A549 (cell line): ENCODE measurements at regions not wholly inside any gene's neighbourhood (a gene's known extent, or its start where the extent isn't known, plus 50 kb on each side); places are given as distances from the start of the nearest gene placed in this dataset.

ENCODE experiments used
- ATAC-seq, 2 experiments: fragments of 200-7000 bp in 1 of 2; fragments of >200 bp in 1 of 2; cut with Nextera tagmentation in 1 of 2; cut with Tn5 transposase in 1 of 2; 3 replicates each; pipeline versions ENCODE4 v1.8.0 to v1.9.1; 2018 to 2020; ENCODE audit warnings: mild to moderate bottlenecking in 1 of 2, moderate library complexity in 1 of 2
- CTCF ChIA-PET: fragments of 300-600 bp; sonication (Branson Sonifier 250); formaldehyde crosslinking; extraction: SDS; loops from one replicate; lab custom pipeline; 2021; ENCODE audit warnings: antibody characterized with exemption, inconsistent platforms; lab: Yijun Ruan, JAX
- POLR2A ChIA-PET: fragments of 350-600 bp; formaldehyde crosslinking; extraction: SDS; loops from one replicate; lab custom pipeline; 2021; ENCODE audit warnings: antibody characterized with exemption, inconsistent platforms; lab: Yijun Ruan, JAX
- DNase-seq, 2 experiments: peaks; one replicate each; pipeline versions ENCODE4 v3.0.0 to v3.0.0-alpha.2; 2011 to 2016; ENCODE audit warnings: low read depth in 1 of 2, low spot score in 1 of 2
- FAIRE-seq: peaks from 2 replicates; lab custom pipeline; 2011; peaks lifted over from hg19 to GRCh38; lab: Jason Lieb, UNC
- H3K27ac ChIP-seq, 2 experiments: fragments of >200 bp; sonication (Bioruptor Twin); formaldehyde crosslinking; 3 replicates each; pipeline ENCODE4 v1.5.1; 2016 to 2017
- H3K4me1 ChIP-seq: fragments of >200 bp; sonication (Bioruptor Twin); formaldehyde crosslinking; 3 replicates; pipeline ENCODE4 v1.6.1; 2016
- H3K4me2 ChIP-seq: fragments of >200 bp; sonication (Bioruptor Twin); formaldehyde crosslinking; 3 replicates; pipeline ENCODE4 v1.6.1; 2016
- H3K4me3 ChIP-seq: fragments of >200 bp; sonication (Bioruptor Twin); formaldehyde crosslinking; 3 replicates; pipeline ENCODE4 v1.5.1; 2016
- H3K9me3 ChIP-seq: fragments of >200 bp; sonication (Bioruptor Twin); formaldehyde crosslinking; 3 replicates; pipeline ENCODE4 v1.6.1; 2016
- ATOH8 ChIP-seq: fragments of 250-450 bp; sonication (Bioruptor Pico); IDR thresholded peaks from 2 replicates; pipeline ENCODE4 v1.5.0; 2020; ENCODE audit warnings: low read depth, mild to moderate bottlenecking, moderate library complexity
- CEBPB ChIP-seq, 2 experiments: fragments of >200 bp in 1 of 2; sonication (Bioruptor Twin) in 1 of 2; formaldehyde crosslinking in 1 of 2; IDR thresholded peaks; 2 replicates each; pipeline ENCODE4 v1.6.1; 2012 to 2016
- CHD4 ChIP-seq: fragments of 200-600 bp; sonication (generic); IDR thresholded peaks from 2 replicates; pipeline ENCODE4 v1.6.1; 2016; ENCODE audit warnings: antibody characterized with exemption, mild to moderate bottlenecking, borderline replicate concordance
- CTCF ChIP-seq: fragments of >200 bp; sonication (Bioruptor Twin); formaldehyde crosslinking; IDR thresholded peaks from 3 replicates; pipeline ENCODE4 v1.5.1; 2016
- EHF ChIP-seq: fragments of 250-450 bp; sonication (Bioruptor Pico); IDR thresholded peaks from 2 replicates; pipeline ENCODE4 v1.5.0; 2020; ENCODE audit warnings: mild to moderate bottlenecking
- EHMT2 ChIP-seq: fragments of 200-600 bp; sonication (generic); IDR thresholded peaks from 2 replicates; pipeline ENCODE4 v1.6.1; 2016; ENCODE audit warnings: antibody characterized with exemption, low read depth, mild to moderate bottlenecking, moderate library complexity
- FOSB ChIP-seq: fragments of 250-450 bp; sonication (Bioruptor Pico); IDR thresholded peaks from 2 replicates; pipeline ENCODE4 v1.5.0; 2020; ENCODE audit warnings: mild to moderate bottlenecking, moderate library complexity
- GATA3 ChIP-seq: IDR thresholded peaks from 2 replicates; pipeline ENCODE4 v1.6.1; 2012; ENCODE audit warnings: borderline replicate concordance
- HEYL ChIP-seq: fragments of 250-450 bp; sonication (Bioruptor Pico); IDR thresholded peaks from 2 replicates; pipeline ENCODE4 v1.8.0; 2021; ENCODE audit warnings: mild to moderate bottlenecking, moderate library complexity
- HOXA7 ChIP-seq: fragments of 250-450 bp; sonication (Bioruptor Pico); IDR thresholded peaks from 2 replicates; pipeline ENCODE4 v1.5.0; 2020; ENCODE audit warnings: mild to moderate bottlenecking, moderate library complexity
- HOXB5 ChIP-seq: fragments of 250-450 bp; sonication (Bioruptor Pico); IDR thresholded peaks from 2 replicates; pipeline ENCODE4 v1.5.0; 2020; ENCODE audit warnings: mild to moderate bottlenecking, moderate library complexity
- JUNB ChIP-seq: fragments of >200 bp; sonication (Bioruptor Twin); formaldehyde crosslinking; IDR thresholded peaks from 2 replicates; pipeline ENCODE4 v1.6.1; 2016
- KDM1A ChIP-seq: fragments of 200-600 bp; sonication (generic); IDR thresholded peaks from 2 replicates; pipeline ENCODE4 v1.6.1; 2016; ENCODE audit warnings: low read depth, mild to moderate bottlenecking
- KDM5A ChIP-seq: fragments of 200-600 bp; sonication (generic); IDR thresholded peaks from 2 replicates; pipeline ENCODE4 v1.6.1; 2016; ENCODE audit warnings: antibody characterized with exemption, mild to moderate bottlenecking
- MAFK ChIP-seq: fragments of 450-650 bp; IDR thresholded peaks from 2 replicates; pipeline ENCODE4 v1.6.1; 2014; ENCODE audit not compliant: partially characterized antibody
- NFE2L2 ChIP-seq: fragments of 150-350 bp; conservative IDR thresholded peaks from 2 replicates; pipeline ENCODE4 v1.6.1; 2014; ENCODE audit warnings: low read length
- NPAS2 ChIP-seq: fragments of 250-450 bp; sonication (Bioruptor Pico); IDR thresholded peaks from 2 replicates; pipeline ENCODE4 v1.8.0; 2022; ENCODE audit warnings: mild to moderate bottlenecking, moderate library complexity, borderline replicate concordance
- NR3C1 ChIP-seq: fragments of >200 bp; sonication (Bioruptor Twin); formaldehyde crosslinking; IDR thresholded peaks from 3 replicates; pipeline ENCODE4 v1.6.1; 2017
- REST ChIP-seq: fragments of 200-600 bp; sonication (generic); IDR thresholded peaks from 2 replicates; pipeline ENCODE4 v1.6.1; 2016; ENCODE audit warnings: antibody characterized with exemption, mild to moderate bottlenecking, moderate library complexity
- SMC3 ChIP-seq: fragments of >200 bp; sonication (Bioruptor Twin); formaldehyde crosslinking; IDR thresholded peaks from 3 replicates; pipeline ENCODE4 v1.6.1; 2018; ENCODE audit warnings: inconsistent platforms
- TP53 ChIP-seq: fragments of 250-450 bp; sonication (Bioruptor Pico); IDR thresholded peaks from 2 replicates; pipeline ENCODE4 v1.5.0; 2021; ENCODE audit warnings: mild to moderate bottlenecking, moderate library complexity
- USF2 ChIP-seq: fragments of 450-650 bp; IDR thresholded peaks from 2 replicates; pipeline ENCODE4 v1.6.1; 2014; ENCODE audit warnings: antibody characterized with exemption
- ZFP36 ChIP-seq: fragments of 450-650 bp; IDR thresholded peaks from 2 replicates; pipeline ENCODE4 v1.6.1; 2014; ENCODE audit warnings: borderline replicate concordance; ENCODE audit not compliant: partially characterized antibody
- WGBS: methylation state at CpG from one replicate; pipeline ENCODE4 v1.1.6; 2017; ENCODE audit errors: missing lambda C conversion rate; 5-methylcytosine and 5-hydroxymethylcytosine counted together
- TF ChIP-seq, protein P1 (sequence below): fragments of >200 bp; sonication (Bioruptor Twin); formaldehyde crosslinking; IDR thresholded peaks from 2 replicates; pipeline ENCODE4 v1.6.1; 2016
- TF ChIP-seq, protein P2 (sequence below): fragments of 250-450 bp; sonication (Bioruptor Pico); IDR thresholded peaks from 2 replicates; pipeline ENCODE4 v1.5.0; 2021; ENCODE audit warnings: mild to moderate bottlenecking, moderate library complexity, borderline replicate concordance
- TF ChIP-seq, protein P3 (sequence below): fragments of 150-350 bp; IDR thresholded peaks from 2 replicates; pipeline ENCODE4 v1.6.1; 2014; ENCODE audit warnings: low read depth, mild to moderate bottlenecking, low read length

DNA sequence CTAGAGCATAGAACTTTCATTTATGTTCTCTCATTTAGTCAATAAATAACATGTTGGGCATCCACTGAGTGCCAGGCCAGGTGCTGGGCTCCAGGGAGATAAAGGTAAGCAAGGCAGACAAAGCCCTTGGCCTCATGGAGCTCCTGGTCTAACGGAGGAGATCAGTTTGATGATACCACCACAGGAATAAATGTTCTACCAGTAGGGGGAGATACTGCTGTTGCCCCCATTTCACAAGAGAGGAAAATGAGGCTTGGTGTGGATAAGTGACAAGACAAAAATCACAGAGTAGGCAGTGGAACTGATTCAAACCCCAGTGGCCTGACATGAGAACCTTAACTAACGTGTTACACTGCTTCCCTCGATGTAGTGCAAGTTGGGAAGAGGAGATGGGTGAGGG is 80.4 kb upstream of the ERCC4 start:
- Histone ChIP-seq H3K4me3 (no peak overlapping the region), H3K9me3 (no peaks in the 10 kb centered on the region), H3K4me1 (no peaks in the 10 kb centered on the region), H3K27ac (no peak overlapping the region), H3K4me2 (no peak overlapping the region)
- POLR2A ChIA-PET: no interaction called here
- DNase-seq (no peak), ATAC-seq (0 out of 6 replicates have a peak, but pooled peaks of 1 of the 2 experiments have one; percentile 40), FAIRE-seq (no peak)
- 10% methylated on average over 3 of the region's 3 CpGs for WGBS
- TF ChIP-seq SMC3 (no peak), USF2 (no peak), HEYL (CRISPR knock-in tag) (no peak), EHF (CRISPR knock-in tag) (no peak), NPAS2 (CRISPR knock-in tag) (no peak), CEBPB (IDR thresholded peaks at IDR 0.05) (no peak), GATA3 (no peak), FOSB (CRISPR knock-in tag) (no peak), CHD4 (no peak)
- TF ChIP-seq, protein P1, sequence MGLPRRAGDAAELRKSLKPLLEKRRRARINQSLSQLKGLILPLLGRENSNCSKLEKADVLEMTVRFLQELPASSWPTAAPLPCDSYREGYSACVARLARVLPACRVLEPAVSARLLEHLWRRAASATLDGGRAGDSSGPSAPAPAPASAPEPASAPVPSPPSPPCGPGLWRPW: no peak
- TF ChIP-seq, protein P2, sequence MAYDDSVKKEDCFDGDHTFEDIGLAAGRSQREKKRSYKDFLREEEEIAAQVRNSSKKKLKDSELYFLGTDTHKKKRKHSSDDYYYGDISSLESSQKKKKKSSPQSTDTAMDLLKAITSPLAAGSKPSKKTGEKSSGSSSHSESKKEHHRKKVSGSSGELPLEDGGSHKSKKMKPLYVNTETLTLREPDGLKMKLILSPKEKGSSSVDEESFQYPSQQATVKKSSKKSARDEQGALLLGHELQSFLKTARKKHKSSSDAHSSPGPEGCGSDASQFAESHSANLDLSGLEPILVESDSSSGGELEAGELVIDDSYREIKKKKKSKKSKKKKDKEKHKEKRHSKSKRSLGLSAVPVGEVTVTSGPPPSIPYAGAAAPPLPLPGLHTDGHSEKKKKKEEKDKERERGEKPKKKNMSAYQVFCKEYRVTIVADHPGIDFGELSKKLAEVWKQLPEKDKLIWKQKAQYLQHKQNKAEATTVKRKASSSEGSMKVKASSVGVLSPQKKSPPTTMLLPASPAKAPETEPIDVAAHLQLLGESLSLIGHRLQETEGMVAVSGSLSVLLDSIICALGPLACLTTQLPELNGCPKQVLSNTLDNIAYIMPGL (CRISPR knock-in tag): no peak
- CTCF ChIA-PET: interaction anchor here (1.2 kb wide), 1 partner anchor 75 kb away, joined by 5 read pairs; no protein-coding TSS in a partner anchor

DNA sequence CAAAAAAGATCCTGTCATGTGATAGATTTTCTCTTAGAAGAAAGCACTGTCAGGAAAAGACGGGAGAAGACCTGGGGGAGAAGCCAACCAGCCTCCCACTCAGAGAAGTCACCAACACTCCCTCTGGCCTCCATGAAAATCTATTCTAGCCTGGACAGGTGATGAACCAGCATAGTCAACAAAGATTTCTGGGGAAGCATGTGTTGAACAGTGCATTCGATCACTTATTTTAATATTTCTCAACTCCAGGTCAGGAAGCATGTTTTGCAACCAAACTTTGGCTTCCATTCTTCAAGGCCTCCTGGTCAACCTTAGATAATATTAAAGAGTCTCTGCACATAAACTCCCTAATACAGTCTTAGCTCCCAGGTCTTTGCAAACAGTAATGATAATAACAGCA is 74.7 kb upstream of the ERCC4 start:
- ATAC-seq (no peak), FAIRE-seq (no peak), DNase-seq (no peak)
- no peak for TF ChIP-seq NPAS2 (CRISPR knock-in tag)
- TF ChIP-seq ZFP36: no peak
- TF ChIP-seq, protein P3, sequence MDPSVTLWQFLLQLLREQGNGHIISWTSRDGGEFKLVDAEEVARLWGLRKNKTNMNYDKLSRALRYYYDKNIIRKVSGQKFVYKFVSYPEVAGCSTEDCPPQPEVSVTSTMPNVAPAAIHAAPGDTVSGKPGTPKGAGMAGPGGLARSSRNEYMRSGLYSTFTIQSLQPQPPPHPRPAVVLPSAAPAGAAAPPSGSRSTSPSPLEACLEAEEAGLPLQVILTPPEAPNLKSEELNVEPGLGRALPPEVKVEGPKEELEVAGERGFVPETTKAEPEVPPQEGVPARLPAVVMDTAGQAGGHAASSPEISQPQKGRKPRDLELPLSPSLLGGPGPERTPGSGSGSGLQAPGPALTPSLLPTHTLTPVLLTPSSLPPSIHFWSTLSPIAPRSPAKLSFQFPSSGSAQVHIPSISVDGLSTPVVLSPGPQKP: no peak
- TF ChIP-seq TP53: no peak
- TF ChIP-seq HOXA7: no peak
- no peak for TF ChIP-seq ATOH8 (CRISPR knock-in tag)
- TF ChIP-seq KDM1A: no peak
- no peak for TF ChIP-seq FOSB (CRISPR knock-in tag)
- TF ChIP-seq CHD4: no peak
- no peak for TF ChIP-seq HOXB5 (CRISPR knock-in tag)
- TF ChIP-seq NFE2L2: no peak
- no peak for TF ChIP-seq KDM5A
- TF ChIP-seq NR3C1: no peak
- TF ChIP-seq MAFK: no peak
- TF ChIP-seq CTCF: no peak
- TF ChIP-seq EHMT2: no peak
- no peak for TF ChIP-seq REST
- no peak for TF ChIP-seq JUNB
- TF ChIP-seq, protein P1: no peak
- Histone ChIP-seq H3K4me1 (no peaks in the 10 kb centered on the region), H3K27ac (no peak overlapping the region), H3K9me3 (no peaks in the 10 kb centered on the region), H3K4me2 (no peak overlapping the region), H3K4me3 (no peak overlapping the region)
- POLR2A ChIA-PET: no interaction called here
- CTCF ChIA-PET: no interaction called here
- 3% methylated on average over 2 of the region's 2 CpGs for WGBS
